ENCODE measurements at regions not wholly inside any gene's neighbourhood (a gene's known extent, or its start where the extent isn't known, plus 50 kb on each side); places are given as distances from the start of the nearest gene placed in this dataset.

GRCh38 chr9:78782234-78782633 lies 485.3 kb downstream of the PSAT1 start:
- H3K4me3 ChIP-seq (ENCODE audit: low read depth, low read length), result no peak overlapping the region
- H3K36me3 ChIP-seq (ENCODE audit: control insufficient read depth, insufficient read depth, low read length), result no peaks in the 10 kb centered on the region
- no peaks in the 10 kb centered on the region for H3K9me3 ChIP-seq (ENCODE audit: control insufficient read depth, insufficient read depth, low read depth, low read length)
- no peak overlapping the region for H3K27ac ChIP-seq (ENCODE audit: low read depth, low read length)
- peaks cover 15% of the 10 kb centered on the region for H3K4me1 ChIP-seq (ENCODE audit: control insufficient read depth, insufficient read depth, low read length)
- H3K27me3 ChIP-seq (ENCODE audit: control insufficient read depth, insufficient read depth, low read length), result no peaks in the 10 kb centered on the region
- no peak overlapping the region for H3K9ac ChIP-seq (ENCODE audit: low read length)

DNA sequence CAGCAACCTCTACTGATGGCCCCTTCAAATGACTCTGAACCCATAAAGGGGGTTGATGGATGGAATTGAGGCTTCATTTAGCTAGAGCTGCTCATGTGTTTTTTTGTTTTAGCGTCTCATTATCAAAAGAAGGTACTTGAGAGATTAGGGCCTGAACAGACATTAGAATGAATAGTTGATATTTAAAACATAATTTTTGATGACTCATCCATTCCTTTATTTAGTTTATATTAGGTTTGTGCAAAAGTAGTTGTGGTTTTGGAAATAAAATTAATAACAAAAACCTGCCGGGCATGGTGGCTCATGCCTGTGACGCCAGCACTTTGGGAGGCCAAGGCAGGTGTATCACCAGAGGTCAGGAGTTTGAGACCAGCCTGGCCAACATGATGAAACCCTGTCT lies 485.9 kb downstream of the PSAT1 start:
- Histone ChIP-seq H3K4me1 (ENCODE audit: control insufficient read depth, insufficient read depth, low read length) (peaks cover 11% of the 10 kb centered on the region), H3K27me3 (ENCODE audit: control insufficient read depth, insufficient read depth, low read length) (no peaks in the 10 kb centered on the region), H3K4me3 (ENCODE audit: low read depth, low read length) (no peak overlapping the region), H3K36me3 (ENCODE audit: control insufficient read depth, insufficient read depth, low read length) (no peaks in the 10 kb centered on the region), H3K9ac (ENCODE audit: low read length) (no peak overlapping the region), H3K9me3 (ENCODE audit: control insufficient read depth, insufficient read depth, low read depth, low read length) (no peaks in the 10 kb centered on the region), H3K27ac (ENCODE audit: low read depth, low read length) (no peak overlapping the region)

- H3K9ac ChIP-seq (ENCODE audit: low read length), result no peak overlapping the region
- no peaks in the 10 kb centered on the region for H3K36me3 ChIP-seq (ENCODE audit: control insufficient read depth, insufficient read depth, low read length)
- H3K4me3 ChIP-seq (ENCODE audit: low read depth, low read length), result no peak overlapping the region
- no peaks in the 10 kb centered on the region for H3K27me3 ChIP-seq (ENCODE audit: control insufficient read depth, insufficient read depth, low read length)
- no peak overlapping the region for H3K27ac ChIP-seq (ENCODE audit: low read depth, low read length)
- H3K9me3 ChIP-seq (ENCODE audit: control insufficient read depth, insufficient read depth, low read depth, low read length), result no peaks in the 10 kb centered on the region
- H3K4me1 ChIP-seq (ENCODE audit: control insufficient read depth, insufficient read depth, low read length), result peaks cover 9% of the 10 kb centered on the region
Observed at GRCh38 chr9:78783743-78784142, 486.8 kb downstream of the PSAT1 start.

DNA sequence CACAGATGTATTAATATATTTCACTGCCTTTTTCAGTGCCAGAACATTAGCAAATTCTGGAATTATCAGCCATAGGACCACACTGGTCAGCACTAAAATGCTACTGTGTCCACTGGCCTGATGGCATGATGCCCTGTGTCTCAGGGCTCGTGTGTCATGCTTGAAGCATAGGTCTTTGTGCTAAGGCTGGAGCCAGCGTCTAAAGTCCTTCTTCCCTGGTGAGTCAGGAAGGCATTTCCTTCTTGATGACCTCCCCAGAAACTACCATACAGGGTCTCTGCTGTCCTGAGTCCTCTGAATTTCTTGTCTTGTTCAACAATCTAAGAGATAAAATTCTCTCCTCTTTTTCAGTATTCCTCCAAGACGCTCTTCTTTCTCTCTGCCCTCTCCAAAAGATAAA lies 489.9 kb downstream of the PSAT1 start:
- no peaks in the 10 kb centered on the region for H3K36me3 ChIP-seq (ENCODE audit: control insufficient read depth, insufficient read depth, low read length)
- no peaks in the 10 kb centered on the region for H3K4me1 ChIP-seq (ENCODE audit: control insufficient read depth, insufficient read depth, low read length)
- H3K4me3 ChIP-seq (ENCODE audit: low read depth, low read length), result no peak overlapping the region
- no peak overlapping the region for H3K27ac ChIP-seq (ENCODE audit: low read depth, low read length)
- no peaks in the 10 kb centered on the region for H3K27me3 ChIP-seq (ENCODE audit: control insufficient read depth, insufficient read depth, low read length)
- H3K9me3 ChIP-seq (ENCODE audit: control insufficient read depth, insufficient read depth, low read depth, low read length), result no peaks in the 10 kb centered on the region
- H3K9ac ChIP-seq (ENCODE audit: low read length), result no peak overlapping the region

- no peaks in the 10 kb centered on the region for H3K36me3 ChIP-seq (ENCODE audit: control insufficient read depth, insufficient read depth, low read length)
- no peaks in the 10 kb centered on the region for H3K4me1 ChIP-seq (ENCODE audit: control insufficient read depth, insufficient read depth, low read length)
- no peak overlapping the region for H3K27ac ChIP-seq (ENCODE audit: low read depth, low read length)
- H3K9me3 ChIP-seq (ENCODE audit: control insufficient read depth, insufficient read depth, low read depth, low read length), result no peaks in the 10 kb centered on the region
- H3K9ac ChIP-seq (ENCODE audit: low read length), result no peak overlapping the region
- no peaks in the 10 kb centered on the region for H3K27me3 ChIP-seq (ENCODE audit: control insufficient read depth, insufficient read depth, low read length)
- H3K4me3 ChIP-seq (ENCODE audit: low read depth, low read length), result no peak overlapping the region
Observed at GRCh38 chr9:78788101-78788500, 491.2 kb downstream of the PSAT1 start.

DNA sequence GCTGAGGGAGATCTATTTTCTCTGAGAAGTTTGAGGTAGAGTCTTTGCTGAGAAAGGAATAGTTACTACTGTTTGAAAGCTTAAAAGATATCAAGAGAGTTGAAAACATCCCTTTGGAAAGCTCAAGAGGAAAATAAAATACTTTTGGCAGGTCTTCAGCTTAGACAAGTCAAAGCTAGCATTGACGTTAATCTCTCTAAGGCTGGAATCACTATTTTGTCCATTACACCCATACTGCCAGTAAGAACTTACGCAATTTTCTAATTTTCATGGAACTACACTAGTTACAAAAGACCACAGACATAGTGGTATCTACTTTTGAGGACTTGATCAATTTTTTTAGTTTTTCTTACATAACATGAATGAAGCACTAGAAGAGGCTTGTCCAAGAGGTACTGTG lies 494.9 kb downstream of the PSAT1 start:
- Histone ChIP-seq H3K9me3 (ENCODE audit: control insufficient read depth, insufficient read depth, low read depth, low read length) (no peaks in the 10 kb centered on the region), H3K27me3 (ENCODE audit: control insufficient read depth, insufficient read depth, low read length) (no peaks in the 10 kb centered on the region), H3K27ac (ENCODE audit: low read depth, low read length) (no peak overlapping the region), H3K4me3 (ENCODE audit: low read depth, low read length) (no peak overlapping the region), H3K9ac (ENCODE audit: low read length) (no peak overlapping the region), H3K36me3 (ENCODE audit: control insufficient read depth, insufficient read depth, low read length) (no peaks in the 10 kb centered on the region), H3K4me1 (ENCODE audit: control insufficient read depth, insufficient read depth, low read length) (no peaks in the 10 kb centered on the region)

- Histone ChIP-seq H3K27ac (ENCODE audit: low read depth, low read length) (no peak overlapping the region), H3K36me3 (ENCODE audit: control insufficient read depth, insufficient read depth, low read length) (no peaks in the 10 kb centered on the region), H3K9ac (ENCODE audit: low read length) (no peak overlapping the region), H3K9me3 (ENCODE audit: control insufficient read depth, insufficient read depth, low read depth, low read length) (no peaks in the 10 kb centered on the region), H3K4me3 (ENCODE audit: low read depth, low read length) (no peak overlapping the region), H3K27me3 (ENCODE audit: control insufficient read depth, insufficient read depth, low read length) (no peaks in the 10 kb centered on the region), H3K4me1 (ENCODE audit: control insufficient read depth, insufficient read depth, low read length) (no peaks in the 10 kb centered on the region)
Observed at GRCh38 chr9:78792745-78793144, 495.8 kb downstream of the PSAT1 start.

DNA sequence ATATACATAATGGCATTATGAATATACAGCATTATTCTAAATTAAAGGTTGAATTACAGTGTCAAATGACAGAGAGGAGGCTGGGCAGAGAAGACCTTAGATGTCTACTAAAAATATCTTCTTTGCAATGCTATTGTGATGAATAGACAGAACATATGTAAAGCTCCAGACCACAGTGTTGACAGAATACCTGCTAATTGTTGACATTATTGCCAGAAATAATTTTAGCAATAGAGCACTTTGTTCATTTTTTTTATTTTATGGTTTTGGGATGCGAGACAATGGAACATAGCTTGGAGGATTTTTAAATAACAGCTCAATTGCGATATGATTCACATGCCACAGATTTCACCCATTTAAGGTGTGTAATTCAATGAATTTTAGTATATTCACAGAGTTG lies 508.8 kb downstream of the PSAT1 start:
- H3K27ac ChIP-seq (ENCODE audit: low read depth, low read length), result no peak overlapping the region
- no peaks in the 10 kb centered on the region for H3K27me3 ChIP-seq (ENCODE audit: control insufficient read depth, insufficient read depth, low read length)

DNA sequence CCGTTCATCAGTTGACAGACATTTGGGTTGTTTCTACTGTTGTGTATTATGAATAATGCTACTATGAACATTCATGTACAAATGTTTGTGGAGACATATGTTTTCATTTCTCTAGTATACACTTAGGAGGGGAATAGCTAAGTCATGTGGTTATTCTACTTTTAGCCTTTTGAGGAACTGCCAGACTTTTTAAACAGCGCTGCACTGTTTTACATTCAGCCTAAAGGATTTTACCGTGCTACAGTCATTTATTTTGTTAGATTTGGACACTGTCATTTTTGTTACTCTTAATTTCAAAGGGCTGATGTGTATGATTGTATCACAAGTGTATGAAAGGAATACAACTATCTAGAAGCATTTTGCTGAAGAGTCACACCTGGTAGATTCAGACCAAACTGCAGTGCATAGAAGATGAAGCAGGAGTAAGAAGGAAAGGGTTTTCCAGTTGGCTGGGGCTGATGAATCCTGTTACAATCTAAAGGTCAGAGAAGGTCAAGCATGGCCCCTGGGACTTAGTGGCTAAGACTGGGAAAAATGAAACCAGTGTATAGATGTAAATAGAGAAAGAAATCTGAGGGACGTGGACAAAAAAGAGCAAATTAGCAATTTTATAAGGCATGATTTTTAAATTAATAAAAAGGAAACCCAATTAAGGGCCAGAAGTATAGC lies 509.7 kb downstream of the PSAT1 start:
- Histone ChIP-seq H3K4me1 (ENCODE audit: control insufficient read depth, insufficient read depth, low read length) (no peaks in the 10 kb centered on the region), H3K36me3 (ENCODE audit: control insufficient read depth, insufficient read depth, low read length) (no peaks in the 10 kb centered on the region), H3K27me3 (ENCODE audit: control insufficient read depth, insufficient read depth, low read length) (no peaks in the 10 kb centered on the region), H3K4me3 (ENCODE audit: low read depth, low read length) (no peak overlapping the region), H3K9ac (ENCODE audit: low read length) (no peak overlapping the region), H3K9me3 (ENCODE audit: control insufficient read depth, insufficient read depth, low read depth, low read length) (no peaks in the 10 kb centered on the region), H3K27ac (ENCODE audit: low read depth, low read length) (no peak overlapping the region)

More for the DNA sequence above, 508.8 kb downstream of the PSAT1 start:
- Histone ChIP-seq H3K36me3 (ENCODE audit: control insufficient read depth, insufficient read depth, low read length) (no peaks in the 10 kb centered on the region), H3K9ac (ENCODE audit: low read length) (no peak overlapping the region), H3K9me3 (ENCODE audit: control insufficient read depth, insufficient read depth, low read depth, low read length) (no peaks in the 10 kb centered on the region), H3K4me3 (ENCODE audit: low read depth, low read length) (no peak overlapping the region), H3K4me1 (ENCODE audit: control insufficient read depth, insufficient read depth, low read length) (no peaks in the 10 kb centered on the region)

- no peak overlapping the region for H3K27ac ChIP-seq (ENCODE audit: low read depth, low read length)
- no peak overlapping the region for H3K4me3 ChIP-seq (ENCODE audit: low read depth, low read length)
- no peaks in the 10 kb centered on the region for H3K4me1 ChIP-seq (ENCODE audit: control insufficient read depth, insufficient read depth, low read length)
- H3K36me3 ChIP-seq (ENCODE audit: control insufficient read depth, insufficient read depth, low read length), result no peaks in the 10 kb centered on the region
- H3K27me3 ChIP-seq (ENCODE audit: control insufficient read depth, insufficient read depth, low read length), result no peaks in the 10 kb centered on the region
- H3K9me3 ChIP-seq (ENCODE audit: control insufficient read depth, insufficient read depth, low read depth, low read length), result no peaks in the 10 kb centered on the region
- no peak overlapping the region for H3K9ac ChIP-seq (ENCODE audit: low read length)
Observed at GRCh38 chr9:78807286-78807685, 510.4 kb downstream of the PSAT1 start.

GRCh38 chr9:78808048-78808447 lies 511.1 kb downstream of the PSAT1 start:
- Histone ChIP-seq H3K4me1 (ENCODE audit: control insufficient read depth, insufficient read depth, low read length) (no peaks in the 10 kb centered on the region), H3K27ac (ENCODE audit: low read depth, low read length) (no peak overlapping the region), H3K36me3 (ENCODE audit: control insufficient read depth, insufficient read depth, low read length) (no peaks in the 10 kb centered on the region), H3K9ac (ENCODE audit: low read length) (no peak overlapping the region), H3K4me3 (ENCODE audit: low read depth, low read length) (no peak overlapping the region), H3K27me3 (ENCODE audit: control insufficient read depth, insufficient read depth, low read length) (no peaks in the 10 kb centered on the region), H3K9me3 (ENCODE audit: control insufficient read depth, insufficient read depth, low read depth, low read length) (no peaks in the 10 kb centered on the region)
